GM23338 (cell line): ENCODE measurements at regions not wholly inside any gene's neighbourhood (a gene's known extent, or its start where the extent isn't known, plus 50 kb on each side); places are given as distances from the start of the nearest gene placed in this dataset.

Experiments
- ATAC-seq: fragments of 200-7000 bp; cut with Tn5 transposase; 3 replicates; pipeline ENCODE4 v1.9.1; 2020
- DNase-seq: peaks from one replicate; pipeline ENCODE4 v3.0.0-alpha.2; 2015; ENCODE audit warnings: low spot score
- H2AFZ ChIP-seq: fragments of 200-600 bp; sonication (generic); 2 replicates; pipeline ENCODE4 v1.8.0; 2016; ENCODE audit warnings: antibody characterized with exemption, mild to moderate bottlenecking, moderate library complexity
- H3F3A ChIP-seq: fragments of 200-600 bp; sonication (generic); replicated peaks from 2 replicates; pipeline ENCODE4 v1.8.0; 2017; ENCODE audit warnings: antibody characterized with exemption, mixed run types, low read depth
- H3K27ac ChIP-seq: fragments of 200-600 bp; sonication (generic); 2 replicates; pipeline ENCODE4 v1.6.1; 2016; ENCODE audit warnings: low read depth
- H3K27me3 ChIP-seq: fragments of 200-600 bp; sonication (generic); 2 replicates; pipeline ENCODE4 v1.8.0; 2016; ENCODE audit warnings: mild to moderate bottlenecking, mixed run types, moderate library complexity; ENCODE audit not compliant: insufficient read depth
- H3K36me3 ChIP-seq: fragments of 200-600 bp; sonication (generic); 2 replicates; pipeline ENCODE4 v1.8.0; 2016; ENCODE audit warnings: mild to moderate bottlenecking; ENCODE audit not compliant: insufficient read depth
- H3K4me1 ChIP-seq: fragments of 200-600 bp; sonication (generic); 2 replicates; pipeline ENCODE4 v1.8.0; 2016; ENCODE audit warnings: mild to moderate bottlenecking, moderate library complexity; ENCODE audit not compliant: insufficient read depth
- H3K4me2 ChIP-seq: fragments of 200-600 bp; sonication (generic); 2 replicates; pipeline ENCODE4 v1.7.1; 2017; ENCODE audit warnings: mixed run types
- H3K4me3 ChIP-seq: fragments of 200-600 bp; sonication (generic); 2 replicates; pipeline ENCODE4 v1.6.1; 2016; ENCODE audit warnings: mixed run types
- H3K79me2 ChIP-seq: fragments of 200-600 bp; sonication (generic); replicated peaks from 2 replicates; pipeline ENCODE4 v1.8.0; 2017; ENCODE audit warnings: mild to moderate bottlenecking; ENCODE audit not compliant: insufficient read depth
- H3K9me2 ChIP-seq: fragments of 200-600 bp; sonication (generic); 2 replicates; pipeline ENCODE4 v1.8.0; 2017; ENCODE audit not compliant: insufficient read depth
- H4K20me1 ChIP-seq: fragments of 200-600 bp; sonication (generic); replicated peaks from 2 replicates; pipeline ENCODE4 v1.8.0; 2017; ENCODE audit warnings: mild to moderate bottlenecking; ENCODE audit not compliant: insufficient read depth
- H3K27ac Mint-ChIP-seq: 2 replicates; pipeline ENCODE4 v1.8.0; 2020; ENCODE audit warnings: inconsistent platforms, mild to moderate bottlenecking, moderate library complexity, mixed read lengths
- H3K27me3 Mint-ChIP-seq: 3 replicates; pipeline ENCODE4 v1.8.0; 2022; ENCODE audit warnings: low read depth, mild to moderate bottlenecking, moderate library complexity, mixed read lengths, inconsistent platforms; ENCODE audit not compliant: insufficient read depth, poor library complexity
- H3K36me3 Mint-ChIP-seq: 3 replicates; pipeline ENCODE4 v1.8.0; 2021; ENCODE audit warnings: low read depth, mild to moderate bottlenecking, inconsistent platforms, moderate library complexity, mixed read lengths
- H3K4me1 Mint-ChIP-seq: 3 replicates; pipeline ENCODE4 v1.8.0; 2020; ENCODE audit warnings: mild to moderate bottlenecking, inconsistent platforms, mixed read lengths
- H3K4me3 Mint-ChIP-seq: 3 replicates; pipeline ENCODE4 v1.8.0; 2021; ENCODE audit warnings: moderate library complexity, mild to moderate bottlenecking, inconsistent platforms, mixed read lengths
- H3K9me3 Mint-ChIP-seq: 3 replicates; pipeline ENCODE4 v1.8.0; 2020; ENCODE audit warnings: moderate library complexity, mild to moderate bottlenecking, inconsistent platforms, mixed read lengths
- CREB1 ChIP-seq: fragments of 250-450 bp; sonication (Bioruptor Pico); IDR thresholded peaks from 2 replicates; pipeline ENCODE4 v1.5.0; 2020; ENCODE audit warnings: low read depth, mild to moderate bottlenecking, moderate library complexity
- CTCF ChIP-seq, 2 experiments: fragments of 200-600 bp in 1 of 2; sonication (generic) in 1 of 2; conservative IDR thresholded peaks; 2 replicates each; pipeline versions ENCODE4 v1.5.1 to v1.6.1; 2016 to 2017; ENCODE audit warnings: antibody characterized with exemption in 2 of 2, low read depth in 2 of 2, mild to moderate bottlenecking in 2 of 2, moderate library complexity in 1 of 2
- EZH2 ChIP-seq: fragments of 200-600 bp; sonication (generic); IDR thresholded peaks from one replicate; pipeline ENCODE4 v1.8.0; 2017; ENCODE audit warnings: antibody characterized with exemption, mild to moderate bottlenecking, low read depth; ENCODE audit not compliant: unreplicated experiment
- EZH2phosphoT487 ChIP-seq: fragments of 200-600 bp; sonication (generic); IDR thresholded peaks from one replicate; pipeline ENCODE4 v1.8.1; 2018; ENCODE audit warnings: antibody characterized with exemption; ENCODE audit not compliant: unreplicated experiment
- JUNB ChIP-seq: IDR thresholded peaks from one replicate; pipeline ENCODE4 v1.6.1; 2016; ENCODE audit warnings: antibody characterized with exemption; ENCODE audit not compliant: unreplicated experiment
- ZNF114 ChIP-seq: fragments of 250-450 bp; sonication (Bioruptor Pico); IDR thresholded peaks from 2 replicates; pipeline ENCODE4 v1.5.0; 2020; ENCODE audit warnings: mild to moderate bottlenecking, moderate library complexity
- ZNF462 ChIP-seq: fragments of 250-450 bp; sonication (Bioruptor Pico); IDR thresholded peaks from 2 replicates; pipeline ENCODE4 v1.5.0; 2020; ENCODE audit warnings: mild to moderate bottlenecking, moderate library complexity

- H3K9me3 Mint-ChIP-seq = no peaks in the 10 kb centered on the region; the same call in 2 of the 3 replicates
- Histone ChIP-seq H4K20me1 (no peaks in the 10 kb centered on the region), H3K79me2 (no peaks in the 10 kb centered on the region), H3K4me3 (no peak overlapping the region), H3K4me1 (0 out of 2 replicates have a peak, but pooled peaks cover 3% of the 10 kb centered on the region), H3F3A (no peaks in the 10 kb centered on the region), H3K36me3 (no peaks in the 10 kb centered on the region), H3K27me3 (no peaks in the 10 kb centered on the region), H2AFZ (no peak overlapping the region), H3K4me2 (no peak overlapping the region), H3K9me2 (no peaks in the 10 kb centered on the region), H3K27ac (no peak overlapping the region)
- DNase-seq (no peak), ATAC-seq (no peak)
- no peak overlapping the region for H3K4me3 Mint-ChIP-seq
- TF ChIP-seq ZNF462 (CRISPR knock-in tag) (no peak), CTCF (conservative IDR thresholded peaks at IDR 0.05; ENCODE audit: low read depth in 2 of 2) (no peak), EZH2phosphoT487 (no peak), JUNB (no peak), CREB1 (no peak), EZH2 (no peak), ZNF114 (CRISPR knock-in tag) (no peak)
- no peak overlapping the region for H3K27ac Mint-ChIP-seq
- H3K27me3 Mint-ChIP-seq = no peaks in the 10 kb centered on the region
- H3K36me3 Mint-ChIP-seq = no peaks in the 10 kb centered on the region
- peaks cover 8% of the 10 kb centered on the region for H3K4me1 Mint-ChIP-seq
These were observed 121.8 kb upstream of the SLC35B3 start for GRCh38 chr6:8557014-8557748.
